RCC 7860 (cell line): ENCODE measurements at regions not wholly inside any gene's neighbourhood (a gene's known extent, or its start where the extent isn't known, plus 50 kb on each side); places are given as distances from the start of the nearest gene placed in this dataset.

Experiments
- DNase-seq: peaks from one replicate; pipeline ENCODE4 v3.0.0-alpha.2; 2015; ENCODE audit warnings: low spot score
- FAIRE-seq: peaks from 2 replicates; lab custom pipeline; 2012; peaks lifted over from hg19 to GRCh38; lab: Jason Lieb, UNC

- FAIRE-seq: no peak
Measured at GRCh38 chr17:63240106-63240505, 206.0 kb downstream of the CYB561 start.

GRCh38 chr17:63246344-63246743, 199.8 kb downstream of the CYB561 start:
- FAIRE-seq (no peak), DNase-seq (no peak)

More at GRCh38 chr17:63240106-63240505, 206.0 kb downstream of the CYB561 start:
- no peak for DNase-seq

DNA sequence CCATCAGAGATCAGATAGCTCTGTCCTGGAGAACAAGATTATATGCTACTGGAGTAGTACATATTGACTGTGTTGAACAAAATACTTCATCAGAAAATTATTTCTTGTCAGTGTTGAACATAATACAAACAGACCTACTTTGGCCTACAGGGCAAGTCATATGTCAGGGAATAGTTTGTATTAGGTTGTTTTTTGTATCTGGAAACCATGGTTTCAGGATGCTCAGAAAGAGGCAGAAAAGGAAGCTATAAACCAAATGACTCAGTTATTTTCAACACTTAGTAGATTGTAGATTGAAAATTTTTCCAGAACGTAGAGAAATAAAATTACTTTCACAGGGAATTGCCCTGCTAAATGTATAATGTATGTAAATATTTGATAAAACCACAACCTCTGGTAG, 198.4 kb downstream of the CYB561 start:
- no peak for FAIRE-seq
- no peak for DNase-seq

DNA sequence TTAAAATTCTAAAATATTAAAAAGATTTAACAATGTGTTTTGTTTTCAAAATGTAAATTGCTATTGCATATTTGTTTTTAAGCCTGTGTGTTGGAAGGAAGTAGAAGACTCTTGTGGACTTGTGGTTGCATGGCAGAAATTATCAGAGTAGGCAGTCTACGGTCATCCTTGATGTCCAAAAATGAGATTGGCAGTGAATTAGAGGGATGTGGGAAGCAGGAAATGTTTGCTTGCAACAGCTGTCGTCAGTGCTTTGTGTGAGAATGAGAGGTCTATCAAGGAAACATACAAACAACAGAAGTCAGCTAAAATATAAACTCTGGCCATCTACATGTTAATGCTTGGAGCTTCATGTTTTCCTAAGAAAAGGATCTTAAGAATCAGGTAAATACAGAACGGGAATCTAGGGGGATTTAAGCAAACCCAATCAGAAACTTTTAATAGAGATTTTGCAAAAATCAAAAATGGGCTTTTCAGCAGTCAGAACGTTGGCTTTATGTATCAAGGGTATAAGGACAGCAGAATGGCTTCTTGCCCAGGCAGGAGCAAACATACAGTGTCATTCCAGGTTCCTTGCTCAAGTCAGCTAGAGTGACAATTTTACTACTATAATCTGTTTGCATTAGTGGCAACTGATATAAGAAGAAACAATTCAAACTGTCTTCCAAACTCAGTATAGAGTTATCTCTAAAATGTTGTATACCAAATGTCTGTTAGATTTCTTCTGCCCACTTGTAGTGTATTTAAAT, 196.7 kb downstream of the CYB561 start:
- FAIRE-seq: no peak
- no peak for DNase-seq

DNA sequence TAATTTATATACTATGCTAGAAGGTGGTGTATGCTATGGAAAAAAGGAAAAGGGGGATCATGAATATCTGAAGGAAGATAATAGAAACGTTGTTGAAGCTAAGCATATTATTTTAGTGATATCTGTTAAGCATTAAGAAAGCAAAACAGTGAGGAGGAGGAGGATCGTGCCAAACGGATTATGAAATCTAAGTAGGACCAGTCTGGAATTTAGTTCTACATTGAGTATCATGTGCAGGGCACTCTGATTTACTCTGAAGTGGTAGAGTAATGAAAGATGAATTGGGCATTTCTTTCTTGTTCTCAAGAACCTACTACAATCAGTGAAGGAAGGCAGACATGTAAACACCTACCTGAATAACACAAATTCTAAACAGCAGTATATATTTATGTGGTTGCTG, 195.3 kb downstream of the CYB561 start:
- FAIRE-seq: no peak

DNA sequence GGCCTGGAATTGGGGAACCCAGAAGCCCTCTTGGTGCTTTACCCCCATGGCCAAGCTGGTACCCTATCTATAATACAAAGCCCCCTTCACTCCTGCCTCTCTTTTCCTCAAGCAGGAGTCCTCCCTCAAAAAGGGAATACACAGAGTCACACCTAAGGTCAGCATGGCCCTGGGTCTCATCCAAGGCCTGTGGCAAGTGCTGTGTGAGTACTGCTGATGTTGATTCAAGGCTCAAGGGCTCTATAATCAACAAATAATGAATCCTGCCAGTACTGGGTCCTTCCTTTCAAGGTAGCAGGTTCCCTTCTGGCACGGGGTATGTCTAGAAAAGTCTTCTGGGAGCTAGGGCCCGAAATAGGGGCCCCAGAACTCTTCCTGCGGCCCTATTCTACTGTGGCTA, 187.3 kb downstream of the CYB561 start:
- DNase-seq (no peak), FAIRE-seq (no peak)

More for the DNA sequence above, 195.3 kb downstream of the CYB561 start:
- DNase-seq: no peak

GRCh38 chr17:63262751-63263476, 183.2 kb downstream of the CYB561 start:
- FAIRE-seq (no peak), DNase-seq (no peak)

DNA sequence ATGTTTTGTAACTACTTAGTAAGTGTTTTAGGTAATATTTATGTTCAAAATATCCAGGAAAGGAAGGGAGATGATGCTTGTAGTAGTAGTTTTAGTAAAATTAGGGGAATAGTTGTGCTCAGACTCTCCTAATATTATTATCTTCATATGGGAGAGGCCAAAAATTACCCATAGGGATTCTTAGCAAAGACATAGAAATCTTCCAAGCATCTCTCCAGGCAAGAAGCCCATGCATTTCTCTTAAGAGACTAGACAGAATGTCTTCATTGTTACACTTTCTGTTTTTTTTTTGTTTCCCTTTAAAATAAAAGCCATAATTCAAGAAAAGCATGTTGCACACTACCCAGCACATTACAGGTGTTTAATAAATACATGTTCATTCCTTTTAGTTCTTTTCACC, 180.6 kb downstream of the CYB561 start:
- DNase-seq (no peak), FAIRE-seq (no peak)

DNA sequence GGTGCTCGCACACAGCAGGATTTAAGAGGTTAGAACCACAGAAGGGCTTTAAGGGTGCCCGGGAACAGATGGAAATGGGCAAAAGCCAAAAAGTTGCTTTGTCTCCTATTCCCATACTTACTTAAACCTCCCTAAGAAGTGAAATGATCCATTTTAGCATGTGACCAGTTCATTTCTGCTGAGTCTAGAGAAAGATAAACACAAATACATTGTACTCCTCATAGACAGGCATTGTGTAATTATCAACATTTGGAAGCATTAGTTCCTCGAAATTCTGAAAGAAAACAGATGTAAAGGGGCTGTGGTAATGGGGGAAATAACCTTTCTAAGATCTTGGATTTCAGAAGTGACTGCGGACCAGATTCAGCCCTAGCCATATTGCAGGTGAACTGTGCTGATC, 178.3 kb downstream of the CYB561 start:
- DNase-seq: no peak
- no peak for FAIRE-seq

DNA sequence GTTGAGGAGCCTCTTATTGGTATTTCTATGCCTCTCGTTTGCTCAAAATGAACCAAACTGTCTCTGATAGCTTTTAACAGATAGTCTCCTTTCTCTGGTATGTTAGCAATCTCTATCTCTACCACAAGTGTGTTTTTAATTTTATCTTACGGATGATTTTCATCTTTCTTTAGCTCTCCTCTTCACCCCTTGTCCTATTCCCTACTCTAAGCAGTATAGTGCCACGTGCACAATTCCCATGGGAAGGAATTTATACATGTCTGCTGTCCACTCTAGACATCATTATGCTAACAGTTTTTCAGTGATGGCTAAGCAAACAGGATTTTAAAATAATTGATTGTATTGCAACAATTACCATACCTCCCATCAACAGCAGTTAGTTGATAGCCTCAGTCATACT, 177.3 kb downstream of the CYB561 start:
- FAIRE-seq (no peak), DNase-seq (no peak)

GRCh38 chr17:63270610-63271009, 175.5 kb downstream of the CYB561 start:
- no peak for FAIRE-seq
- no peak for DNase-seq

GRCh38 chr17:63274146-63274545, 172.0 kb downstream of the CYB561 start:
- peak; percentile 20 for DNase-seq
- peak; percentile 49 for FAIRE-seq

- FAIRE-seq (peak; percentile 99), DNase-seq (peak; percentile 93)
Measured at GRCh38 chr17:63275318-63275970, 170.7 kb downstream of the CYB561 start.

- no peak for FAIRE-seq
- DNase-seq: no peak
Measured at GRCh38 chr17:63275971-63276745, 169.9 kb downstream of the CYB561 start.

DNA sequence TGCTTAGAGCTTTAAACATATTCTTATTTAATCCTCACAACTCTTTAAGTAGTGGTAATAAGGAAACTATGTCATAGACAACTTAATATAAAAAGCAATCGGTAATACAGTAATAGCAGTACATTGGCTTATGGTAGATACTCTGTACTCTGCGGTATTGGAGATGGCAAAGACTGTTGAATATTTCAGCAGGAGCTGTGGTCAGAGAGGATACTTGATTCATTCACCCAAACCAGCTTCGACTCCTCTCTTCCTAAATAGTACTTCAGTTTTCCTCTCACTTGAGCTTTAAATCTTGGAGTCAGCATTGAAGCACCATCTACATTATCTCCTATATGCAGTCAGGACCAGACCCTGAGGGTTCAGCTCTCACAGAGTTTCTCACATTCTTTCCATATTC, 169.3 kb downstream of the CYB561 start:
- DNase-seq: no peak
- FAIRE-seq: no peak

DNA sequence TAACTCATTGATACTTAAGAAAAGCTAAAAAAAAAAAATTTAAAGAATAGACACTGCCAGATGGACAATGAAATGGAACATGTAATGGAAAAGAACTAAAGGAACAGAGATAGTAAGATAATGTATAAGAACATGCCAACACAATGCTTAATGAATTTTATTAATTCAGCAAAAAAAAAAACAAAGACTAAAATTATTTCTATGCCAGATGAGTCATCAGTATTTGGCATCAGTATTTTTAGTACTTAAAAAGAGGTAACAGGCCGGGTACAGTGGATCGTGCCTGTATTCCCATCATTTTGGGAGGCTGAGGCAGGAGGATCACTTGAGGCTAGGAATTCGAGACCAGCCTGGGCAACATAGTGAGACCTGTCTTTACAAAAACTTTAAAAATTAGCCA, 168.5 kb downstream of the CYB561 start:
- DNase-seq (no peak), FAIRE-seq (no peak)

DNA sequence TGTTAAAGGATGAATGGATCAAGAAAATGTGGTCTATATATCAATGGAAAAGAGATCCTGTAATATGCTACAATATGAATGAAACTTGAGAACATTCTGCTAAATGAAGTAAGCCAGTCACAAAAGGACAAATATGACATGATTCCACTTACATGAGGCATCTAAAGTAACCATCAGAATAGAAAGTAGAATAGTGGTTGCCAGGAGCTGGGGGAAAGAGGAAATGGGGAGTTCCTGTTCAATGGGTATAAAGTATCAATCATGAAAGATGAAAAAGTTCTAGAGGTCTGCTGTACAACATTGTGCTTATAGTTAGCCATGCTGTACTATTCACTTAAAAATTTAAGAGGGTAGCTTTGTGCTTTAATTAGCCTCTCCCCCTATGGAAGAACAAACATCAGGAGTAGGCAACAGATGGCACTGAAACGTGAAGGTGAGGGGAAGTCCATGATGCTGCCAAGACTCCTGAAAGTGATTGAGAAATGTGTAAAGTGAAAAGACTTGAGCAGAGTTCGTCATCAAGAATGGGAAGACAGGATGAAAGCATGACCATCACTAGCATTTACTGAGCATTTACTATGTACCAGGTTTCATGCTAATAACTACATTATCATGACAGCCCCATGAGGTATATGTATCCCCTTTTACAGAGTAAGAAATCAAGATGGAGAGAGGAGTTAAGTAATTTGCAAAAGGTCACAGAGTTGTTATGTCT, 167.2 kb downstream of the CYB561 start:
- FAIRE-seq (no peak), DNase-seq (no peak)

GRCh38 chr17:63279498-63280230, 166.4 kb downstream of the CYB561 start:
- DNase-seq (peak; percentile 22), FAIRE-seq (peak; percentile 55)

DNA sequence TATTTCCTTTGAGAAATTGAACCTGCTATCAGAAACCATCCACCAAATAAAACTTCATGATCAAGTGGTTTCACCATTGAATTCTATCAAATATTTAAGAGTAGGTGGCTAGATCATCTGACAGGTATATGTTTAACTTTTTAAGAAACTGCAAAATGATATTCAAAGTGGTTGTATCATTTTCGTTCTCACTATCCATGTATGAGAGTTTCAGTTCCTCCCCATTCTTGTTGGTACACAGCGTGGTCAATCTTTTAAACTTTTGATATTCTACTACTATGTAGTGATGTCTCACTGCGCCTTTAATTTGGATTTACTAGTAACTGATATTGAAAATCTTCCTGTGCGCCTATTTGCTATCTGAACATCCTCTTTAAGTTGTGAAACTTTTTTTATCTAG, 163.7 kb downstream of the CYB561 start:
- DNase-seq: no peak
- FAIRE-seq: no peak

GRCh38 chr17:63285551-63285950, 160.6 kb downstream of the CYB561 start:
- no peak for FAIRE-seq
- DNase-seq: no peak
